ENCODE measurements at regions not wholly inside any gene's neighbourhood (a gene's known extent, or its start where the extent isn't known, plus 50 kb on each side); places are given as distances from the start of the nearest gene placed in this dataset.

DNA sequence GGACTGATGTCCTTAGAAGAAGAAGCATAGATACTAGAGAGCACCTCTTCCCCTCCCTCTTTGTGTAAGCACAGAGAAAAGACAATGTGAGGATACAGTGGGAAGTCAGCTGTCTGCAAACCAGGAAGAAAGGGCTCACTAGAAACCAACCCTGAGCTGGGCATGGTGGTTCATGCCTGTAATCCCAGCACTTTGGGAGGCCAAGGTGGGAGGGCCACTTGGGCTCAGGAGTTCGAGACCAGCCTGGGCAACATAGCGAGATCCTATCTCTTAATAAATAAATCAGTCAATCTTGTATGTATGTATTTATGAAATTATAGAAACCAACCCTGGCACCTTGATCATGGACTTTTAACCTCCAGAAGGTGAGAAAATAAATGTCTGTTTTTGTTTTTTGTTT, 118.3 kb downstream of the NPIPB5 start:
- Mint-ChIP-seq H3K9me3 (ENCODE audit: low read depth) (no peaks in the 10 kb centered on the region), H3K4me3 (no peak overlapping the region), H3K27me3 (peaks cover 5% of the 10 kb centered on the region), H3K4me1 (no peaks in the 10 kb centered on the region), H3K27ac (no peak overlapping the region), H3K36me3 (ENCODE audit: low read depth) (no peaks in the 10 kb centered on the region)
- ChIA-PET CTCF (interaction anchor here (0.7 kb wide), 1 partner anchor 1464 kb away, joined by 3 read pairs; no protein-coding TSS in a partner anchor), POLR2A (no interaction called here)
- intact Hi-C loops (cut with DNase I, micrococcal nuclease) = no loop called here
- ATAC-seq = no peak
- no peak for DNase-seq

GRCh38 chr16:22630242-22630641, 119.6 kb downstream of the NPIPB5 start:
- no peak for DNase-seq
- Mint-ChIP-seq H3K27ac (no peak overlapping the region), H3K4me1 (no peaks in the 10 kb centered on the region), H3K4me3 (no peak overlapping the region), H3K9me3 (ENCODE audit: low read depth) (no peaks in the 10 kb centered on the region), H3K27me3 (peaks cover 10% of the 10 kb centered on the region), H3K36me3 (ENCODE audit: low read depth) (no peaks in the 10 kb centered on the region)
- ChIA-PET POLR2A (no interaction called here), CTCF (interaction anchor here (0.6 to 0.7 kb wide), 2 partner anchors 733 to 1416 kb away, joined by 3 to 4 read pairs; no protein-coding TSS in a partner anchor)
- ATAC-seq = no peak
- intact Hi-C loops (cut with DNase I, micrococcal nuclease) = no loop called here

GRCh38 chr16:22631264-22631663, 120.6 kb downstream of the NPIPB5 start:
- H3K4me3 Mint-ChIP-seq = no peak overlapping the region
- no peak overlapping the region for H3K27ac Mint-ChIP-seq
- H3K4me1 Mint-ChIP-seq = no peaks in the 10 kb centered on the region
- intact Hi-C loops (cut with DNase I, micrococcal nuclease) = no loop called here
- no peaks in the 10 kb centered on the region for H3K36me3 Mint-ChIP-seq (ENCODE audit: low read depth)
- POLR2A ChIA-PET = interaction anchor here (0.6 kb wide), 1 partner anchor 68 kb away, joined by 8 read pairs; no protein-coding TSS in a partner anchor
- H3K9me3 Mint-ChIP-seq (ENCODE audit: low read depth) = no peaks in the 10 kb centered on the region
- CTCF ChIA-PET = no interaction called here
- H3K27me3 Mint-ChIP-seq = peaks cover 13% of the 10 kb centered on the region
- ATAC-seq (no peak), DNase-seq (no peak)

- no peaks in the 10 kb centered on the region for H3K9me3 Mint-ChIP-seq (ENCODE audit: low read depth)
- H3K27me3 Mint-ChIP-seq = peaks cover 13% of the 10 kb centered on the region
- ChIA-PET POLR2A (no interaction called here), CTCF (no interaction called here)
- ATAC-seq (no peak), DNase-seq (no peak)
- no peak overlapping the region for H3K4me3 Mint-ChIP-seq
- H3K4me1 Mint-ChIP-seq = no peaks in the 10 kb centered on the region
- no peak overlapping the region for H3K27ac Mint-ChIP-seq
- intact Hi-C loops (cut with DNase I, micrococcal nuclease) = no loop called here
- H3K36me3 Mint-ChIP-seq (ENCODE audit: low read depth) = no peaks in the 10 kb centered on the region
Measured at GRCh38 chr16:22632606-22633005, 121.9 kb downstream of the NPIPB5 start.

DNA sequence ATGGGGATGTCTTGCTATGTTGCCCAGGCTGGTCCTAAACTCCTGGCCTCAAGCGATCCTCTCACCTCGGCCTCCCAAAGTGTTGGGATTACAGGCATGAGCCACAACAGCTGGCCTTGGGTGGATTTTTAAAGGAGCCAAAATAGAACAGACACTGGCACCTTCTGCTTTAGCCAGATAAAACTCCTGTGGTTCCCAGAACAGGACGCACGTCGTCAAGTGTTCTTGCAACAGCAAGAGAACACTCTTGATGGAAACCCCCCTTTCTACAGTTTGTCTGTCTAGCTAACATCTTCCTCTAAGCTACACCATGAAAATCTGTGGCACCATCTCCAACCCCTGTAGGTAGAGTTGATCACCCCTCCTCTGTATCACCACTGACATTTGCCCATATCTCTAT, 122.6 kb downstream of the NPIPB5 start:
- H3K4me1 Mint-ChIP-seq = no peaks in the 10 kb centered on the region
- no peaks in the 10 kb centered on the region for H3K36me3 Mint-ChIP-seq (ENCODE audit: low read depth)
- ATAC-seq (no peak), DNase-seq (no peak)
- CTCF ChIA-PET = interaction anchor here (0.9 to 1.2 kb wide), 2 partner anchors 22 to 66 kb away, joined by 4 to 5 read pairs; no protein-coding TSS in a partner anchor
- H3K27me3 Mint-ChIP-seq = peaks cover 13% of the 10 kb centered on the region
- H3K9me3 Mint-ChIP-seq (ENCODE audit: low read depth) = no peaks in the 10 kb centered on the region
- POLR2A ChIA-PET = no interaction called here
- no peak overlapping the region for H3K4me3 Mint-ChIP-seq
- intact Hi-C loops (cut with DNase I, micrococcal nuclease) = no loop called here
- no peak overlapping the region for H3K27ac Mint-ChIP-seq

DNA sequence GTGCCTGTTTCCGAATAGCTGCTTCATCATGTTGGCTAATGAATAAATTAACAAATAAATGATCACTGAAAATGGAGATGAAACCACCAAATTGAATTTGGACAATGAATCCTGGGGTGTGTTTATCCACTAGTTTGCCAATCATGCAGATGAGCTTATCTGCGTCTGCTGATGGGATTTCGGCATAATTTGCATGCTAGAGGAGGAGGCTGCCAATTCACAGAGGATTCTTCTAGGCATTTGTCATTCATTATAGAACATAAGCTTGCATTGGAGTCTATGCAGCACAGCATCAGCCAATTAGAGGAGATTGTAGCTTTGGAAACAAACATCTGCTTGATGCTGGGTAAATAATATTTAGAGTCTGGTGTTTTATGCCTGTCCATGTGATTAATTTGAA, 123.1 kb downstream of the NPIPB5 start:
- intact Hi-C loops (cut with DNase I, micrococcal nuclease) = no loop called here
- peaks cover 13% of the 10 kb centered on the region for H3K27me3 Mint-ChIP-seq
- H3K4me1 Mint-ChIP-seq = no peaks in the 10 kb centered on the region
- ChIA-PET CTCF (interaction anchor here (0.9 to 1.2 kb wide), 2 partner anchors 21 to 65 kb away, joined by 4 to 5 read pairs; no protein-coding TSS in a partner anchor), POLR2A (no interaction called here)
- H3K27ac Mint-ChIP-seq = no peak overlapping the region
- H3K9me3 Mint-ChIP-seq (ENCODE audit: low read depth) = no peaks in the 10 kb centered on the region
- no peak for DNase-seq
- no peak for ATAC-seq
- H3K36me3 Mint-ChIP-seq (ENCODE audit: low read depth) = no peaks in the 10 kb centered on the region
- no peak overlapping the region for H3K4me3 Mint-ChIP-seq

- H3K27me3 Mint-ChIP-seq = peaks cover 13% of the 10 kb centered on the region
- H3K27ac Mint-ChIP-seq = no peak overlapping the region
- H3K36me3 Mint-ChIP-seq (ENCODE audit: low read depth) = no peaks in the 10 kb centered on the region
- CTCF ChIA-PET = interaction anchor here (0.5 to 1.2 kb wide), 6 partner anchors 15 to 1761 kb away, joined by 3 to 4 read pairs (median 3); no protein-coding TSS in a partner anchor
- DNase-seq = no peak
- no peak overlapping the region for H3K4me3 Mint-ChIP-seq
- intact Hi-C loops (cut with DNase I, micrococcal nuclease) = no loop called here
- POLR2A ChIA-PET = no interaction called here
- no peak for ATAC-seq
- no peaks in the 10 kb centered on the region for H3K9me3 Mint-ChIP-seq (ENCODE audit: low read depth)
- H3K4me1 Mint-ChIP-seq = no peaks in the 10 kb centered on the region
Measured at GRCh38 chr16:22634954-22635353, 124.3 kb downstream of the NPIPB5 start.

DNA sequence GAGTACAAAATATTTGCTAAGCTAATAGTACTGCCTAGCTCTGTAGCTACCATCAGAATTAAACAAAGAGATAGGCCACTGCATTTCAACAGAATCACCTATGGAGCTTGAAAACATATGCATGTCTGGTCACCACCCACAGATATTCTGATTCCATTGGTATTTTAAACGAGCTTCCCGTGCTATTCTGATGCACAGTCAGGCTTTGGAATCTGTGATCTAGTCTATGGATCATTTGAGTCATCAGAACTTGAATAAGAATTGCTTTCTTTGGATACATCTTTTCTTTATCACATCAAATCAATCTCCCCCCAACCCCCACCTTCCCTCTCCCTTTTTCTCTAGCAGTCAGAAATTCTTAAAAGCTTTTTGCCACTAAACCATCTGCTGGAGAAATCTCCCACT, 124.7 kb downstream of the NPIPB5 start:
- no peaks in the 10 kb centered on the region for H3K4me1 Mint-ChIP-seq
- DNase-seq (no peak), ATAC-seq (no peak)
- H3K27me3 Mint-ChIP-seq = peaks cover 13% of the 10 kb centered on the region
- intact Hi-C loops (cut with DNase I, micrococcal nuclease) = no loop called here
- ChIA-PET POLR2A (no interaction called here), CTCF (interaction anchor here (0.5 to 1.2 kb wide), 4 partner anchors 15 to 1762 kb away, joined by 3 to 4 read pairs (median 3); no protein-coding TSS in a partner anchor)
- no peak overlapping the region for H3K4me3 Mint-ChIP-seq
- H3K36me3 Mint-ChIP-seq (ENCODE audit: low read depth) = no peaks in the 10 kb centered on the region
- no peak overlapping the region for H3K27ac Mint-ChIP-seq
- H3K9me3 Mint-ChIP-seq (ENCODE audit: low read depth) = no peaks in the 10 kb centered on the region

DNA sequence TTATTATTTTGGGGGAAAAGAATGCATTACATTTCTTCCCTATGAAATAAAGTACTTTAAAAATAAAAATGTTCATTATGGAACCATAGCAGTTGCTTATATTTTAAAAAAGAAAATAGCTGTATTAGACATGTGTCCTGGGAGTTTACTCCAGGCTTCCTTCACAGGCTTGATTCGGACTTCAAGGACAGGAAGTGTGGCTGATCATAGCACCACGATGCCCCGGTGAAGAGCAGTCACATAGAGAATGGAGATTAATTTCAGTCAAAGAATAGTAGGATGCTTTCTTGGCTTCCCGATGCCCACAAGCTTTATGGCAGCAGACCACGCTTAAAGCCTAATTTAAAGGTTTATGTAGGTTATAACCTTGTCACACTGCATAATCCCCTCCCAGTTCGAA, 125.1 kb downstream of the NPIPB5 start:
- no peak for ATAC-seq
- intact Hi-C loops (cut with DNase I, micrococcal nuclease) = no loop called here
- no peak overlapping the region for H3K4me3 Mint-ChIP-seq
- peaks cover 13% of the 10 kb centered on the region for H3K27me3 Mint-ChIP-seq
- H3K27ac Mint-ChIP-seq = no peak overlapping the region
- CTCF ChIA-PET = interaction anchor here (0.5 to 1.2 kb wide), 3 partner anchors 18 to 1762 kb away, joined by 3 to 4 read pairs (median 3); no protein-coding TSS in a partner anchor
- POLR2A ChIA-PET = no interaction called here
- no peaks in the 10 kb centered on the region for H3K4me1 Mint-ChIP-seq
- no peak for DNase-seq
- no peaks in the 10 kb centered on the region for H3K36me3 Mint-ChIP-seq (ENCODE audit: low read depth)
- H3K9me3 Mint-ChIP-seq (ENCODE audit: low read depth) = no peaks in the 10 kb centered on the region

- POLR2A ChIA-PET = interaction anchor here (0.6 kb wide), 1 partner anchor 1379 kb away, joined by 6 read pairs; no protein-coding TSS in a partner anchor
- Mint-ChIP-seq H3K4me3 (no peak overlapping the region), H3K36me3 (ENCODE audit: low read depth) (no peaks in the 10 kb centered on the region), H3K9me3 (ENCODE audit: low read depth) (no peaks in the 10 kb centered on the region), H3K4me1 (no peaks in the 10 kb centered on the region), H3K27me3 (peaks cover 11% of the 10 kb centered on the region), H3K27ac (no peak overlapping the region)
- ATAC-seq (no peak), DNase-seq (no peak)
- CTCF ChIA-PET = interaction anchor here (0.6 kb wide), 1 partner anchor 54 kb away, joined by 3 read pairs; no protein-coding TSS in a partner anchor
- intact Hi-C loops (cut with DNase I, micrococcal nuclease) = no loop called here
Measured at GRCh38 chr16:22638393-22639206, 127.9 kb downstream of the NPIPB5 start.

GRCh38 chr16:22641131-22641628, 130.5 kb downstream of the NPIPB5 start:
- intact Hi-C loops (cut with DNase I, micrococcal nuclease) = no loop called here
- ChIA-PET CTCF (interaction anchor here (0.7 kb wide), 2 partner anchors 13 to 301 kb away, joined by 3 read pairs; no protein-coding TSS in a partner anchor), POLR2A (no interaction called here)
- Mint-ChIP-seq H3K4me1 (no peaks in the 10 kb centered on the region), H3K27me3 (no peaks in the 10 kb centered on the region), H3K27ac (no peak overlapping the region), H3K4me3 (no peak overlapping the region), H3K9me3 (ENCODE audit: low read depth) (no peaks in the 10 kb centered on the region), H3K36me3 (ENCODE audit: low read depth) (no peaks in the 10 kb centered on the region)
- ATAC-seq (no peak), DNase-seq (peak; percentile 46)
